ENCODE measurements at regions not wholly inside any gene's neighbourhood (a gene's known extent, or its start where the extent isn't known, plus 50 kb on each side); places are given as distances from the start of the nearest gene placed in this dataset.
A peak's percentile ranks its signal among the peaks of the same experiment; 100 is the strongest.

DNA sequence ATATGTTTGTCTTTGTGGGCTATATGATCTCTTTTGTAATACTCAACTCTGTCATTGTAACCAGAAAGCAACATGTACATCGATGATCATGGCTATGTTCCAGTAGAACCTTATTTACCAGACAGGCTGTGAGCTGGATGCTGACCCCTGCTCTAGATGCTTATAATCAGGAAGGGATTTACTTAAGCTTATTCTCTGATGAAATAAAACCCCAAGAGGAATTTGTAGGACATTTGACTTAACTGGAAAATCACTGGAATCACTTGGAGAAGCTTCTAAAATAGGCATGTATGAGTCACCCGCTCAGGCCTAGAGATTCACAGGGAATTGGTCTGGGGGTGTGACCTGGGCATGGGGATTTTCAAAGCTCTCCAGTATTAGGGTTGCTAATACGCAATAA, 285.8 kb upstream of the ZNF608 start:
- Histone ChIP-seq H3K9me3 (no peaks in the 10 kb centered on the region), H3K4me3 (ENCODE audit: low read depth, low read length) (no peak overlapping the region), H3K4me1 (peaks cover 6% of the 10 kb centered on the region), H3K36me3 (ENCODE audit: control insufficient read depth, insufficient read depth, low read length) (no peaks in the 10 kb centered on the region), H3K27me3 (replicated peaks; ENCODE audit: control insufficient read depth, insufficient read depth, low read length) (no peaks in the 10 kb centered on the region)
- ChIA-PET POLR2A (no interaction called here), CTCF (no interaction called here)
- Mint-ChIP-seq H3K27me3 (ENCODE audit: insufficient read depth, unreplicated experiment) (no peaks in the 10 kb centered on the region), H3K9me3 (ENCODE audit: unreplicated experiment) (peaks cover 20% of the 10 kb centered on the region), H3K36me3 (ENCODE audit: insufficient read depth, unreplicated experiment) (peaks cover 4% of the 10 kb centered on the region), H3K4me1 (ENCODE audit: low read depth, unreplicated experiment) (peaks cover 22% of the 10 kb centered on the region), H3K4me3 (ENCODE audit: unreplicated experiment) (no peak overlapping the region), H3K27ac (ENCODE audit: unreplicated experiment) (no peak overlapping the region)
- intact Hi-C loops (cut with micrococcal nuclease; ENCODE audit: unreplicated experiment): no loop called here
- TF ChIP-seq CTCF (IDR thresholded peaks at IDR 0.05; ENCODE audit: insufficient read depth in 1 of 2, low read depth in 1 of 2, low read length in 1 of 2, severe bottlenecking in 1 of 2, unreplicated experiment in 1 of 2): no peak
- BruUV-seq (replicated peaks): no TSS peak
- no peak for DNase-seq

DNA sequence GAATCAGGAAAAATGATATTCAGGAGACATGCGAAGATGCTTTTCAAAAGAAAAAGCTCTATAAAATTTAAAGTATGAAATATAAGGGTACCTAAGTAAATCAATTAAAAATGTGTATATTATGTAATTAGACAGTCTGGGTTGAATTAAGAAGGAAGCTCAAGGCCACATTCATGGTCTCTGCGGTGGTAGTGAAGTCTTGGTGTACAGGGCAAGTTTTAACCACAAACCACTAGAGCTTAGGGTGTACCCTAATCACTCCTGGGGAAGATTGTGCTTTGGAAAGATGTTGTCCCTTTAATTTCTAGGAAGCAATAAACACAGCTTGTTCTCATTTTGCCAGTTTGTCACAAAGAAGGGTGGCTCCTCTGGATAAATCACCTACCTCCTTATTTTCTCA, 287.2 kb upstream of the ZNF608 start:
- no peaks in the 10 kb centered on the region for H3K36me3 ChIP-seq (ENCODE audit: control insufficient read depth, insufficient read depth, low read length)
- Mint-ChIP-seq H3K9me3 (ENCODE audit: unreplicated experiment) (peaks cover 20% of the 10 kb centered on the region), H3K4me3 (ENCODE audit: unreplicated experiment) (no peak overlapping the region), H3K27ac (ENCODE audit: unreplicated experiment) (peak overlapping the region; percentile 53), H3K36me3 (ENCODE audit: insufficient read depth, unreplicated experiment) (no peaks in the 10 kb centered on the region), H3K4me1 (ENCODE audit: low read depth, unreplicated experiment) (peaks cover 17% of the 10 kb centered on the region), H3K27me3 (ENCODE audit: insufficient read depth, unreplicated experiment) (no peaks in the 10 kb centered on the region)
- no peaks in the 10 kb centered on the region for H3K4me1 ChIP-seq
- no peak for TF ChIP-seq CTCF (IDR thresholded peaks at IDR 0.05; ENCODE audit: insufficient read depth in 1 of 2, low read depth in 1 of 2, low read length in 1 of 2, severe bottlenecking in 1 of 2, unreplicated experiment in 1 of 2)
- intact Hi-C loops (cut with micrococcal nuclease; ENCODE audit: unreplicated experiment): no loop called here
- CTCF ChIA-PET: no interaction called here
- no peak overlapping the region for H3K4me3 ChIP-seq (ENCODE audit: low read depth, low read length)
- no peaks in the 10 kb centered on the region for H3K27me3 ChIP-seq (replicated peaks; ENCODE audit: control insufficient read depth, insufficient read depth, low read length)
- no peak for DNase-seq
- BruUV-seq (replicated peaks): no TSS peak
- POLR2A ChIA-PET: no interaction called here
- H3K9me3 ChIP-seq: no peaks in the 10 kb centered on the region

GRCh38 chr5:125034331-125034730, 287.9 kb upstream of the ZNF608 start:
- Histone ChIP-seq H3K9me3 (no peaks in the 10 kb centered on the region), H3K4me3 (ENCODE audit: low read depth, low read length) (no peak overlapping the region), H3K27me3 (replicated peaks; ENCODE audit: control insufficient read depth, insufficient read depth, low read length) (no peaks in the 10 kb centered on the region), H3K4me1 (no peaks in the 10 kb centered on the region), H3K36me3 (ENCODE audit: control insufficient read depth, insufficient read depth, low read length) (no peaks in the 10 kb centered on the region)
- Mint-ChIP-seq H3K27ac (ENCODE audit: unreplicated experiment) (no peak overlapping the region), H3K27me3 (ENCODE audit: insufficient read depth, unreplicated experiment) (no peaks in the 10 kb centered on the region), H3K4me3 (ENCODE audit: unreplicated experiment) (no peak overlapping the region), H3K36me3 (ENCODE audit: insufficient read depth, unreplicated experiment) (no peaks in the 10 kb centered on the region), H3K4me1 (ENCODE audit: low read depth, unreplicated experiment) (peaks cover 16% of the 10 kb centered on the region), H3K9me3 (ENCODE audit: unreplicated experiment) (peaks cover 18% of the 10 kb centered on the region)
- intact Hi-C loops (cut with micrococcal nuclease; ENCODE audit: unreplicated experiment): no loop called here
- ChIA-PET POLR2A (no interaction called here), CTCF (no interaction called here)
- BruUV-seq (replicated peaks): no TSS peak
- DNase-seq: no peak
- no peak for TF ChIP-seq CTCF (IDR thresholded peaks at IDR 0.05; ENCODE audit: insufficient read depth in 1 of 2, low read depth in 1 of 2, low read length in 1 of 2, severe bottlenecking in 1 of 2, unreplicated experiment in 1 of 2)
